HFFc6 (cell line): ENCODE measurements at regions not wholly inside any gene's neighbourhood (a gene's known extent, or its start where the extent isn't known, plus 50 kb on each side); places are given as distances from the start of the nearest gene placed in this dataset.

Source experiments
- DNase-seq: peaks from one replicate; pipeline ENCODE4 v3.0.0-alpha.2; 2018
- H3K27ac Mint-ChIP-seq: 2 replicates; pipeline ENCODE4 v1.8.0; 2020; ENCODE audit warnings: mild to moderate bottlenecking, mixed read lengths
- H3K27me3 Mint-ChIP-seq: 2 replicates; pipeline ENCODE4 v1.8.0; 2021; ENCODE audit warnings: mild to moderate bottlenecking, moderate library complexity, mixed read lengths; ENCODE audit not compliant: insufficient read depth
- H3K36me3 Mint-ChIP-seq: 2 replicates; pipeline ENCODE4 v1.8.0; 2021; ENCODE audit warnings: low read depth, mixed read lengths
- H3K4me1 Mint-ChIP-seq: 2 replicates; pipeline ENCODE4 v1.8.0; 2020; ENCODE audit warnings: low read depth, mixed read lengths
- H3K4me3 Mint-ChIP-seq: 2 replicates; pipeline ENCODE4 v1.8.0; 2020; ENCODE audit warnings: mild to moderate bottlenecking, moderate library complexity, mixed read lengths
- H3K9me3 Mint-ChIP-seq: 2 replicates; pipeline ENCODE4 v1.8.0; 2020; ENCODE audit warnings: mild to moderate bottlenecking, mixed read lengths
- CTCF ChIP-seq: fragments of 200-600 bp; sonication (generic); IDR thresholded peaks from 2 replicates; pipeline ENCODE4 v1.5.0; 2021; ENCODE audit warnings: antibody characterized with exemption, mild to moderate bottlenecking

DNA sequence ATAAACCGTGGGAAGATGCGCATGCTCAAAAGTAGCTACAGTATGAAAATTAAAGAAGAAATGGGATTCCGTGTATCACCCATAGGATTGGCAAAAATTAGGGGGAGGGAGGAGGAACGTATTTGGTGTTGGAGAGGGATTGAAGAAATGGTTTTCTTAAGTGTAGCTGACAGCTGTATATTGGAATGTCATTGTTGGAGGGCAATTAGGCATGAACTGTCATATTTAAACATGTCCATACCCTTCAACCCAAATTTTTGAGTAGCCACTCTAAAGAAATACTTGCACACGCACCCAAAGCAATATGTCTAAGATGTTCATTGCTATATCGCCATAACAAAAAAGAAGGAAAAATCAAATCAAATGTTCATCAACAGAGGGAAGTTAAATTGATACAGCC, 144.7 kb downstream of the TLE3 start:
- Mint-ChIP-seq H3K27me3 (peaks cover 24% of the 10 kb centered on the region), H3K9me3 (no peaks in the 10 kb centered on the region), H3K4me1 (no peaks in the 10 kb centered on the region), H3K4me3 (no peak overlapping the region), H3K36me3 (no peaks in the 10 kb centered on the region), H3K27ac (no peak overlapping the region)
- TF ChIP-seq CTCF, result no peak
- no peak for DNase-seq

GRCh38 chr15:69953816-69954215, 143.9 kb downstream of the TLE3 start:
- no peak for TF ChIP-seq CTCF
- H3K27ac Mint-ChIP-seq, result no peak overlapping the region
- DNase-seq, result no peak
- H3K4me3 Mint-ChIP-seq, result no peak overlapping the region
- no peaks in the 10 kb centered on the region for H3K9me3 Mint-ChIP-seq
- peaks cover 21% of the 10 kb centered on the region for H3K27me3 Mint-ChIP-seq
- H3K4me1 Mint-ChIP-seq, result no peaks in the 10 kb centered on the region
- no peaks in the 10 kb centered on the region for H3K36me3 Mint-ChIP-seq

DNA sequence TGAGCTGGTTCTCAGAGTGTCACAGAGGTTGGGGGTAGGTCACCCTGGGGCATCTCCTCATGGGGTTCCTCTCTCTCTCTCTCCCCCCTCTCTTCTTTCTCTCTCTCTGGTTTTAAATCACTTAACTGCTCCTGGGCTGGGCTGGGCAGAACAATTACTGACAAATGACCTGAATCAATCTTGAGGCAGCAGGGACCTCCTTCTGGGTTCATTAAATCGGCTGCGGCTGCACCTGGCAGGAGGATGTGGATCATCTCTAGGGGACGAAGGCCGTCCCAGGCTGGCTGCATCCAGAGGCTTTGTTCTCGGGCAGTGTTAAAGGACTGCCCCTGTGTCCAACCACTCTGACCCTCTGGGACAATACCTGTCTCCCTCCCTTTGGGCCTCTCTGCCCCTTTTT, 143.1 kb downstream of the TLE3 start:
- no peak for DNase-seq
- peaks cover 18% of the 10 kb centered on the region for H3K27me3 Mint-ChIP-seq
- no peak overlapping the region for H3K4me3 Mint-ChIP-seq
- no peaks in the 10 kb centered on the region for H3K36me3 Mint-ChIP-seq
- no peak for TF ChIP-seq CTCF
- H3K4me1 Mint-ChIP-seq, result no peaks in the 10 kb centered on the region
- H3K27ac Mint-ChIP-seq, result no peak overlapping the region
- no peaks in the 10 kb centered on the region for H3K9me3 Mint-ChIP-seq

DNA sequence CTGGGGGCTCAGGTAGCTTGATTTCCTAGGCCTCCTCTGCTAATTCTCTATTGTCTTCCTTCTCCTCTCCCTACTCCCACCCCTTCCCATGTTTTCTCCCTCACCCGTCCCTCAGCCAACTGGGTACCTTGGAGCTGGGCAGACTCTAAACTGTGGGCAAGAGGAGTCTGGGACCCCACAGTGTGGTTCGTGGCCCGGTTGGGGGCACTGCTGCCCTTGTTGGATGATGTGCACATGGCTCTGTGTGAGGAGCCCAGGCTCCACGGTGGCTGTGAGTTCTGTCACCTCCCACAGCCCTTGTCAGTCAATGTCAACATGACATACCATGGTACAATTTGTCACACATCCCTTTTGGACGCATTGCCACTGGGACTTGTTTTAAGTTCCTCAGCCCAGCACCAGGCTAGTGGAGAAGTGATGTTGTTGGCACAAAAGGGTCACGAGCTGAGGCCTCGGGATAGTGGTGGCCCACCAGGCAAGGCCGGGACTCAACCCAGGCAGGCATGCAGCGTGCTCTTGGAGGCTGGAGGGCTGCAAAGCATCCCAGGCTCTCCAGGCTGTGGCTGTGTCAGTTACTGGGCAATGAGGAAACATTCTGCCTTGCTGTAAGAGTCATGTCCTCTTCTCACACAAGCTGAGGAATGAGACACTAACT, 142.3 kb downstream of the TLE3 start:
- no peak for TF ChIP-seq CTCF
- no peaks in the 10 kb centered on the region for H3K4me1 Mint-ChIP-seq
- H3K27me3 Mint-ChIP-seq, result peaks cover 18% of the 10 kb centered on the region
- H3K27ac Mint-ChIP-seq, result no peak overlapping the region
- H3K36me3 Mint-ChIP-seq, result no peaks in the 10 kb centered on the region
- no peak for DNase-seq
- no peaks in the 10 kb centered on the region for H3K9me3 Mint-ChIP-seq
- no peak overlapping the region for H3K4me3 Mint-ChIP-seq

DNA sequence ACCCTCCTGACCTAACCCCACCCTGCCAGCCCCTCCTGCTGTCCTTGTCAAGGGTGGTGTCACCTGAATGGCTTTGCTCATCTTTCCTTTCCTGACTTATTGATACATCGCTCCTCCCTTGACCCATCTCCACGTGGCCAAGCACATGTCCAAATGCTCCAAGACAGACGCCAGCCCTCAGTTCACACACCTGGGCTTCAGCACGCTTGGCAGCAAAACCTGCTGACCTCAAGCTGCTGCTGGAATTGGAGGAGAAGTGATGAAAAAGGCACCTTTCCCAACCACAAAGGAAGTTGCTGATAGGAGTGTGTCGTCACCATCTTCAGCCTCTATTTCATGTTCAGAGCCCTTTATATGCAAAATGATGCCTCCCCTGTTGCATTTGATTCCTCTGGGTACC, 141.3 kb downstream of the TLE3 start:
- no peak for DNase-seq
- no peak overlapping the region for H3K27ac Mint-ChIP-seq
- H3K27me3 Mint-ChIP-seq, result peaks cover 18% of the 10 kb centered on the region
- H3K9me3 Mint-ChIP-seq, result no peaks in the 10 kb centered on the region
- H3K36me3 Mint-ChIP-seq, result no peaks in the 10 kb centered on the region
- no peak overlapping the region for H3K4me3 Mint-ChIP-seq
- no peak for TF ChIP-seq CTCF
- H3K4me1 Mint-ChIP-seq, result no peaks in the 10 kb centered on the region

- Mint-ChIP-seq H3K9me3 (no peaks in the 10 kb centered on the region), H3K27me3 (peaks cover 18% of the 10 kb centered on the region), H3K4me3 (no peak overlapping the region), H3K4me1 (no peaks in the 10 kb centered on the region), H3K27ac (no peak overlapping the region), H3K36me3 (no peaks in the 10 kb centered on the region)
- TF ChIP-seq CTCF, result peak; percentile 31; the same call in 1 of the 2 replicates
- DNase-seq, result no peak
Measured at GRCh38 chr15:69957175-69957574, 140.5 kb downstream of the TLE3 start.
